Small intestine (tissue), 7 donors: ENCODE measurements at regions not wholly inside any gene's neighbourhood (a gene's known extent, or its start where the extent isn't known, plus 50 kb on each side); places are given as distances from the start of the nearest gene placed in this dataset.

Experiments
- DNase-seq, 2 donors: peaks; one replicate each; pipeline versions ENCODE4 v3.0.0 to v3.0.0-alpha.2; 2013
- FAIRE-seq: peaks from 2 replicates; lab custom pipeline; 2012; peaks lifted over from hg19 to GRCh38; lab: Jason Lieb, UNC
- H3K27ac ChIP-seq, 3 donors: one replicate each; pipeline ENCODE4 v1.5.1; 2013; ENCODE audit warnings: low read length in 2 of 3, mild to moderate bottlenecking in 2 of 3, control low read depth in 1 of 3, inconsistent platforms in 1 of 3, low read depth in 1 of 3, moderate library complexity in 1 of 3
- H3K27me3 ChIP-seq, 3 donors: one replicate each; pipeline ENCODE4 v1.6.1; 2013; ENCODE audit warnings: low read length in 3 of 3, inconsistent platforms in 1 of 3; ENCODE audit not compliant: control insufficient read depth in 3 of 3, insufficient read depth in 3 of 3
- H3K36me3 ChIP-seq, 3 donors: one replicate each; pipeline ENCODE4 v1.6.1; 2013; ENCODE audit warnings: low read length in 3 of 3, inconsistent platforms in 1 of 3, low read depth in 1 of 3, mild to moderate bottlenecking in 1 of 3, moderate library complexity in 1 of 3; ENCODE audit not compliant: control insufficient read depth in 3 of 3, insufficient read depth in 2 of 3
- H3K4me1 ChIP-seq, 3 donors: one replicate each; pipeline ENCODE4 v1.6.1; 2013; ENCODE audit warnings: low read length in 2 of 3, inconsistent platforms in 1 of 3, low read depth in 1 of 3, mild to moderate bottlenecking in 1 of 3, moderate library complexity in 1 of 3; ENCODE audit not compliant: control insufficient read depth in 3 of 3, insufficient read depth in 2 of 3
- H3K4me3 ChIP-seq, 3 donors: one replicate each; pipeline ENCODE4 v1.5.1; 2013; ENCODE audit warnings: low read length in 3 of 3, control low read depth in 1 of 3, inconsistent platforms in 1 of 3, low read depth in 1 of 3, mild to moderate bottlenecking in 1 of 3, moderate library complexity in 1 of 3
- H3K9me3 ChIP-seq, 2 donors: one replicate each; pipeline ENCODE4 v1.6.1; 2013; ENCODE audit warnings: low read depth in 1 of 2, low read length in 1 of 2; ENCODE audit not compliant: control insufficient read depth in 2 of 2, insufficient read depth in 1 of 2
- WGBS, 3 donors: extraction: QIAGEN DNeasy Blood & Tissue Kit; methylation state at CpG; one replicate each; pipeline ENCODE4 v1.1.7; 2013; 5-methylcytosine and 5-hydroxymethylcytosine counted together
- donor health status: healthy with polysubstance abuse.
- donor health status: control.
- donor health status: control.
- donor health status: Bipolar disorder and iron deficiency.
- donor health status: healthy.

DNA sequence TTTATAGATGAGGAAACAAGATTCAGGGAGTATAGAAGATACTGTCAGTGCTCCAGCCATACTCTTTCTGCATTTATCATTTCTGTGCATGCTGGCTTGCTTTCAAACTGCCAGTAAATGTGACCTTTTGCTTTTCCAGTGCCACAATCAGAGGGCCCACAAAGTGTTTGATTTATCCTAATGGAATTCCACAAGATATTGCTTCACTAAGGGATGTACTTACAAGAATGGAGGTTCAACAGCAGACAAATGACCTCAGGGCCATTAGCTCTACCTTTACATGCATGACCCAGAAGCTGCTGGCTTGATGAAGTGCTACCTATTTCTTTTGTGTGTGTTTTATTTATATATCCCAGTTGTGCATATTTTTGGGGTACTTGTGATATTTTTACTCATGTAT is 171.5 kb upstream of the GRIK2 start:
- FAIRE-seq (no peak), DNase-seq (no peak)
- Histone ChIP-seq H3K4me3 (no peak overlapping the region), H3K36me3 (no peaks in the 10 kb centered on the region), H3K27me3 (no peaks in the 10 kb centered on the region), H3K27ac (no peak overlapping the region), H3K4me1 (no peaks in the 10 kb centered on the region), H3K9me3 (peaks cover 0 to 23% of the 10 kb centered on the region in 2 donors)

DNA sequence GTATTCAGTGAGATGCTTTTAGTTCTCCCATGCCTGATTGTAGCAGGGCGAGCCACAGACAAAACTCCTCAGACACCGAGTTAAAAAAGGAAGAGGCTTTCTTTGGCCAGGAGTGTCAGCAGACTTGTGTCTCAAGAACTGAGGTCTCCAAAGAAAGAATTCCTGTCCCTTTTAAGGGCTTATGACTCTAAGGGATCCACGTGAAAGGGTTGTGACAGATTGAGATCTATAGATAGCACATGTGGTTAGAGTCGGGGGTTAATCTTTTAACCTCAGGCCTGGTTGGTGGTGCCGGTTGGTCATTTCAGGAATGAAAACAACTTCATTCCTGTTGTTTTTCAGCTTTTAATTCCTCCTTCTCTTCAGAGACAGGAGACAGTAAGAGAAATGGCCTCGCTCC is 168.8 kb upstream of the GRIK2 start:
- no peak overlapping the region for H3K4me3 ChIP-seq

DNA sequence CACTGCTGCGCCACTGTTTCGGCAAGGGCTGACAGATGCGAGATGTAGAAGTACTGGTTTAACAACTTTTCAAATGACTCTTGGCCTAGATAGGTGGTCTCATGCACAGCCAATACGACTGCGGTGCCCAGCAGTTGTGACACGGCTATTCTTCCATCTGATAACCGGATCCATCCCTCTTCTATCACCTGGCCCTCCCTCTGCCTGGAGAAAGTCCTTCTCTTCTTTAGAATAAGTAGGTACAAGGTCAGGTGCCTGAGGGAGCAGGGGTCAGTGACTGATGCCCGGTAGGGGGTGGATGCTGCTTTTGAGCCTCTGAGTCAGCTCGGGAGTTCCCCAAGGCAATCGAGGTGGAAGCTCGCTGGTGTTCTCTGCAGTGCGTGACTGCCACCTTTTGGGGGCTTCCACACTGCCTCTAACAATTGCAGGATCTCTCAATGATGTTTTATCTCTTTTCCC is 166.8 kb upstream of the GRIK2 start:
- Histone ChIP-seq H3K4me1 (no peaks in the 10 kb centered on the region), H3K9me3 (peaks cover 0 to 23% of the 10 kb centered on the region in 2 donors), H3K36me3 (no peaks in the 10 kb centered on the region), H3K4me3 (no peak overlapping the region), H3K27ac (no peak overlapping the region), H3K27me3 (no peaks in the 10 kb centered on the region)
- peak; percentile 29 to 46 for DNase-seq
- WGBS, 3 donors: 19 to 60% (median 29%) methylated on average over 12 of the region's 12 CpGs
- no peak for FAIRE-seq

More for the DNA sequence above, 168.8 kb upstream of the GRIK2 start:
- Histone ChIP-seq H3K9me3 (peaks cover 0 to 23% of the 10 kb centered on the region in 2 donors), H3K27ac (no peak overlapping the region), H3K4me1 (no peaks in the 10 kb centered on the region), H3K27me3 (no peaks in the 10 kb centered on the region), H3K36me3 (no peaks in the 10 kb centered on the region)
- 88 to 93% (median 90%) methylated on average over 6 of the region's 6 CpGs for WGBS, 3 donors
- DNase-seq (no peak), FAIRE-seq (no peak)

DNA sequence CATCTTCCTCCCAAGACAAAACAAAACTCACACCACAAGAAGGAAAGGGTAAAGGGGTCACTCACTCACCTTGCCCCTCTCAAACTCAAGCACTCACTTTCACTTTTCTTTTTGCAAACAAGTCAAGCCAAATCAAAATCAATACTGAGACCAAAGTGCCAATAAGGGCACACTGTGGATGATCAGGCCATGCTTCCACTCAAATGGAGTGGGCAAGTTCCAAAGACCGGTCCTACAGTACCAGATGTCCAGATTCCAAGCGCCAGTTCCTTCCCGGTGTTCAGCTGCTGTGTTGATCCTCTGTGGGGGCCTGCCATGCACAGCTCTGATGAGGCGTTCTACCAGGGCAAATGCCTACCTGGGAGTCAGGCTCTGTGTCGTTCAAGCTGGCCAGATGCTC is 162.6 kb upstream of the GRIK2 start:
- WGBS, 3 donors: 82 to 93% (median 88%) methylated on average over 5 of the region's 5 CpGs
- Histone ChIP-seq H3K27ac (no peak overlapping the region), H3K36me3 (no peaks in the 10 kb centered on the region), H3K4me1 (no peaks in the 10 kb centered on the region), H3K9me3 (peaks cover 0 to 9% of the 10 kb centered on the region in 2 donors), H3K4me3 (no peak overlapping the region), H3K27me3 (no peaks in the 10 kb centered on the region)
- FAIRE-seq: no peak
- no peak for DNase-seq

DNA sequence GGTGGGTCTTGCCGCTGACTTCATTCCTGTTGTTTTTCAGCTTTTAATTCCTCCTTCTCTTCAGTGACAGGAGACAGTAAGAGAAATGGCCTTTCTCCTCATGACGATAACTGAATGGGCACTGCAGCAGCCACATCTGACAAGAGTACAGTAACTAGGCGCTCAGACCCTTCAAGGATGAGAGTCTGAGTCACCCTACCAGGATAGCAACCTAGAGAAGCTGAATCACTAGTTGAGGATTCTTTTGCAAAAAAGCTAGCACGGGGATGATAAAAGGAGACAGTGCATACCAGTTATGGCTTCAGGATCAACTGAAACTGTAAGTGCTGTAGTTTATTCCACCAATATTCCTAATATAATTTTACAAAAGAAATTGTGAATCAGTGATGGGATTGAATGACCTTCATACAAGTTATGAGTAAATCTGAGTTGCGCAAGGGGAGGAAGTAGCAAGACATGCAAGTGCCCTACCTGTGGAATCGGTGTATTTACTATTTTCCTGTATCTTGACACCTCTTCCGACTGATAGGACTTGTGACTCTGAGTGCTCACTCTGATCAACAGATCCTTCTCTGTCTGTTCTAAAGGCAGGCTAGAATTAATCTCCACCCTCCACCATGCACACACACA is 161.8 kb upstream of the GRIK2 start:
- no peak for FAIRE-seq
- H3K9me3 ChIP-seq: peaks cover 0 to 1% of the 10 kb centered on the region in 2 donors
- WGBS, 3 donors: 92 to 95% (median 93%) methylated on average over 7 of the region's 7 CpGs
- no peak overlapping the region for H3K4me3 ChIP-seq
- H3K27me3 ChIP-seq: no peaks in the 10 kb centered on the region
- H3K36me3 ChIP-seq: no peaks in the 10 kb centered on the region
- no peak overlapping the region for H3K27ac ChIP-seq
- no peak for DNase-seq
- no peaks in the 10 kb centered on the region for H3K4me1 ChIP-seq

DNA sequence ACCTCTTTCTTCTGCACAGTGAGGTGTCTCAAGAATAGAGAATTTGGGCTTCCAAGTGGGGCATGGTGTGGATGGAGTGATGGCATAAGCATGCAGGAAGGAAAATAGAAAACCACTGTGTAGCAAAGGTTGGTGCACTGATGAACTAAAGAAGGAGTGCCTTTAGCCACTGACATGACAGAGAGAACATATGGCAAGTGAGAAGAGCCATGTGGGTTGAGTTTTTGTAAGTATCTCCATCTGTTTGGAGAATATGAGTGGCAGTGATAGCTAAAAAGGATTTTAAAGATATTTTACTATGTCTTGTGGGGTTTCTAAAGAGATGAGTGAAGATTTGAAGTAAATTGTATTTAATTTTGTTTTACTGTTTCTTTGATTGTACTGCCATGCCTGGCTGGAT is 160.5 kb upstream of the GRIK2 start:
- DNase-seq (no peak), FAIRE-seq (no peak)
- H3K27me3 ChIP-seq: no peaks in the 10 kb centered on the region
- H3K4me1 ChIP-seq: no peaks in the 10 kb centered on the region
- no peaks in the 10 kb centered on the region for H3K36me3 ChIP-seq
- H3K4me3 ChIP-seq: no peak overlapping the region
- H3K27ac ChIP-seq: no peak overlapping the region
- H3K9me3 ChIP-seq: no peaks in the 10 kb centered on the region

DNA sequence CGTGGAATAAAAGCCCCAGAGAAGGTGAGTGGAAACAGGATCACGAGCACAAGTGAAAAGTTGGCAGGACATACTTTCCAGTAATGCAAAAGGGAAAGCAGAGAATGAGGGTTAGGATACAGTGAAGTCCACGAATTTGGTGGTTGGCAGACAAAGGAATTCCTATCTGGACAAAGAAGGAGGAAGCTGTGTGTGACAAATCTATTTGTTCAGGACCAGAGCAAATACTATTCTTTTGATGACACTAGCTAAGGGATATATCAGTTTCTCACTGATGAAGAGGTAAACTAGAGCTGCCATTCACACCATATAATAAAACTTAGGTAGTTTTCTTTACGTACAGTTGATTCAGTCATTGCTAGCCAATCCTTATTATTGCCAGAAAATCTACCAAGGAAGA is 156.8 kb upstream of the GRIK2 start:
- H3K4me1 ChIP-seq: no peaks in the 10 kb centered on the region
- 64 to 72% (median 65%) methylated on average over 4 of the region's 4 CpGs for WGBS, 3 donors
- H3K27ac ChIP-seq: no peak overlapping the region
- no peaks in the 10 kb centered on the region for H3K9me3 ChIP-seq
- DNase-seq (no peak), FAIRE-seq (no peak)
- no peaks in the 10 kb centered on the region for H3K36me3 ChIP-seq
- H3K27me3 ChIP-seq: no peaks in the 10 kb centered on the region
- no peak overlapping the region for H3K4me3 ChIP-seq

DNA sequence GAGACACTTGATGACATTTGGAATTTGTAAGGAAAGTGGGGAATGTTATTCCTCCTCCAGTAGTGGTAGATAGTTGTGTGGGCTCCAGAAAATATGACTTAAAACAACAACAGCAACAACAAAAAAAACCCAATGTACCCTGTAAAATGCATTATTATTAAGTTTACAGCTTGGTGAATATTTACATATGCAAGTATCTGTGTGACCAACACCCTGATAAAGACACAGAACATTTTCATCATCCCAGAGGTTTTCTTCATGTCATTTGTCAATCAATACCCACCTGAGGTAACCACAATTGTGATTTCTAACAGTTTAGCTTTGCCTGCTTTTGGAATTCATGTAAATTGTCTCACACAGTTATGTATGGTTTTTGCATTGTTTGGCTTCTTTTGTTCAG is 152.1 kb upstream of the GRIK2 start:
- no peak for FAIRE-seq
- Histone ChIP-seq H3K36me3 (no peaks in the 10 kb centered on the region), H3K4me1 (no peaks in the 10 kb centered on the region)

DNA sequence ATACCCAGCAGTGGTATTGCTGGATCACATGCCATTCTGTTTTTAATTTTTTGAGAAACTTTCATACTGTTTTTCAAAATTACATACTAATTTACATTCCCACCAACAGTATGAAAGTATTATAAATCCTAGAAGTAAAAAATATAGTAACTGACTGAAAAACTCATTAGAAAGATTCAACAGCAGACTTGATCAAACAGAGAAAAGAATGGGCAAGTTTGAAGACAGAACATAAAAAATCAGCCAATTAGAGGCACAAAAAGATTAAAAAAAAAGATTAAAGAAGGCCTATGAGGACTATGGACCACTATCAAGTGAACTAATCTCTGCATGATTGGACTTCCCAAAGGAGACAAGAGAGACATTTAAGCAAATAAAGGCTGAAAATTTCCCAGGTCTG is 144.0 kb upstream of the GRIK2 start:
- Histone ChIP-seq H3K4me3 (no peak overlapping the region), H3K4me1 (no peaks in the 10 kb centered on the region), H3K36me3 (no peaks in the 10 kb centered on the region), H3K27ac (no peak overlapping the region), H3K9me3 (peaks cover 0 to 4% of the 10 kb centered on the region in 2 donors), H3K27me3 (no peaks in the 10 kb centered on the region)
- no peak for FAIRE-seq
- DNase-seq: no peak

More for the DNA sequence above, 152.1 kb upstream of the GRIK2 start:
- Histone ChIP-seq H3K27ac (no peak overlapping the region), H3K4me3 (no peak overlapping the region), H3K27me3 (no peaks in the 10 kb centered on the region), H3K9me3 (no peaks in the 10 kb centered on the region)
- DNase-seq: no peak
